Dendritic cell treated with granulocyte-macrophage colony-stimulating factor and Interleukin-4, amounts not matched to agents 40 ng/mL and 50 ng/mL, for 4 days (primary cell): ENCODE measurements at regions not wholly inside any gene's neighbourhood (a gene's known extent, or its start where the extent isn't known, plus 50 kb on each side); places are given as distances from the start of the nearest gene placed in this dataset.
A peak's percentile ranks its signal among the peaks of the same experiment; 100 is the strongest.

Experiments
- H3K27ac Mint-ChIP-seq: one replicate; pipeline ENCODE4 v1.8.0; 2022; ENCODE audit warnings: mild to moderate bottlenecking, mixed read lengths
- H3K27me3 Mint-ChIP-seq: one replicate; pipeline ENCODE4 v1.8.0; 2022; ENCODE audit warnings: mild to moderate bottlenecking, mixed read lengths
- H3K36me3 Mint-ChIP-seq: one replicate; pipeline ENCODE4 v1.8.0; 2022; ENCODE audit warnings: low read depth, mixed read lengths
- H3K4me1 Mint-ChIP-seq: one replicate; pipeline ENCODE4 v1.8.0; 2022; ENCODE audit warnings: low read depth, mixed read lengths
- H3K4me3 Mint-ChIP-seq: one replicate; pipeline ENCODE4 v1.8.0; 2022; ENCODE audit warnings: mild to moderate bottlenecking, moderate library complexity, mixed read lengths
- H3K9me3 Mint-ChIP-seq: one replicate; pipeline ENCODE4 v1.8.0; 2022; ENCODE audit warnings: mixed read lengths
- intact Hi-C: fragments of 100-400 bp; cut with micrococcal nuclease; formaldehyde crosslinking; loops from one replicate; pipeline ENCODE4 v1.15.0; 2022

DNA sequence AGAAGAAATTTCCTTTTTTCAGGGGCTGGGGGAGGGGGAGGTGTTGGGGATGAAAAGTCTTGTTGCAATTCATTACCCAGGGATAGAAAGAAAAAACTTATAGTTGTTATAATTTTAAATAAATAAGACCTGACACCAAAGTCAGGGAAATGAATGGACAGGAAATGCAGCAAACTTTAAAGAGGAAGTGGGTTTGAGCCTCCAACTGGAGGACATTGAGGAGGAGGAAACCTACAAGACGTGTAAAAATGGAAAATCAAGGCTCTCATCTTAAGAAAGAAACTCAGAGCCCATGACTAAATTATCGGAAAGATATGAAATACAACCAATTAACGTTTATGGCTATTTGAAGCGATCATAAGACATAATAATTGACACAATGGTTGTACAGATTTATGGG, 54.4 kb downstream of the NIBAN1 start:
- Mint-ChIP-seq H3K27me3 (no peaks in the 10 kb centered on the region), H3K9me3 (peaks cover 9% of the 10 kb centered on the region), H3K4me3 (no peak overlapping the region), H3K27ac (no peak overlapping the region), H3K4me1 (peaks cover 35% of the 10 kb centered on the region), H3K36me3 (peaks cover 13% of the 10 kb centered on the region)
- intact Hi-C loops, result loop anchor here (1.0 kb wide), 1 partner anchor 25 kb away; no protein-coding TSS in a partner anchor

DNA sequence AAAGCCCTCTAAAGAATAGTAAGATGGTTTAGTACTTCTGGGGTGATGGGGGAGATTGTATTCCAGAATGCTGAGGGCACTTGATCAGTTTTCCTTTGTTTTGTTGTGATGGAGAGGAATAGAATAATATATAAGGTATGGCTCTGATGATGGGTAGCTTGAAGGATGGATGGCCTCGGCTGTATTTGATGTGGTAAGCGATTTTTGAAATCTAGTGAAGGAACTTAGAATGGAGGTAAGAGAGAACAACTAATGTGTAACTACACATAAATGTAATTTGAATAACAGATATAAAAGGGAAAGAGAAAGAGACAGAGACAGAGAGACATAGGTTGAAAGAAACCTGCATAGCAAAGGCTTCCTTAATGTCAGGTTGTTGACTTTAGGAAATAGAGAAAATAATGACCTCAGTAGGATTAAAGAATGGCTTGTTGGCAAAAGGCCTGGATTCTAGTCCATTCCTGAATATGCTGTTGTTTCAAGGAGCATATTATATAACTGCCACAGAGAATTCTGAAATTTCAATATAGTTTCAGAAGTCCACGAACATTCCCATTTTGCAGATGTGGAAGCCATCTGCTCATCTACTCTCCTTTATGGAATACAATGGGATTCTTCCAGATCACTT, 58.7 kb downstream of the NIBAN1 start:
- H3K27me3 Mint-ChIP-seq, result no peaks in the 10 kb centered on the region
- peaks cover 18% of the 10 kb centered on the region for H3K36me3 Mint-ChIP-seq
- peaks cover 46% of the 10 kb centered on the region for H3K4me1 Mint-ChIP-seq
- H3K4me3 Mint-ChIP-seq, result no peak overlapping the region
- intact Hi-C loops, result no loop called here
- peaks cover 6% of the 10 kb centered on the region for H3K9me3 Mint-ChIP-seq
- H3K27ac Mint-ChIP-seq, result no peak overlapping the region

DNA sequence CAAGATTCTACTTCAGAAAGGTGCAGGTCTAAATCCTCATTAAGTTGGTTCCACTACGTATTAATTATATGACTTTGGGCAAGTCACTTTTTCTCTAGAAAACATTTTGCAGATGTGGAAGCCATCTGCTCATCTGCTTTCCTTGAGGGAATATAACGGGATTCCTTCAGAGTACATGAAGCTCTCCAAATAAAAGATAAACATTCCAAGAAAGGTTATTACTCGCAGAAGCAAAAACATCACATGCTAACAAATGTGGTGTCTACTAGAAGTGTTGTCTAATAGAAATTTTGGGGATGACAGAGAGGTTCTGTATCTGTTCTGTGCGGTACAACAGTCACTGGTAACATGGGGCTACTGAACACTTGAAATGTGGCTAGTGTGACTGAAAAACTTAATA, 60.2 kb downstream of the NIBAN1 start:
- no peak overlapping the region for H3K27ac Mint-ChIP-seq
- peaks cover 6% of the 10 kb centered on the region for H3K9me3 Mint-ChIP-seq
- H3K36me3 Mint-ChIP-seq, result peaks cover 18% of the 10 kb centered on the region
- H3K27me3 Mint-ChIP-seq, result no peaks in the 10 kb centered on the region
- intact Hi-C loops, result no loop called here
- peaks cover 41% of the 10 kb centered on the region for H3K4me1 Mint-ChIP-seq
- no peak overlapping the region for H3K4me3 Mint-ChIP-seq

DNA sequence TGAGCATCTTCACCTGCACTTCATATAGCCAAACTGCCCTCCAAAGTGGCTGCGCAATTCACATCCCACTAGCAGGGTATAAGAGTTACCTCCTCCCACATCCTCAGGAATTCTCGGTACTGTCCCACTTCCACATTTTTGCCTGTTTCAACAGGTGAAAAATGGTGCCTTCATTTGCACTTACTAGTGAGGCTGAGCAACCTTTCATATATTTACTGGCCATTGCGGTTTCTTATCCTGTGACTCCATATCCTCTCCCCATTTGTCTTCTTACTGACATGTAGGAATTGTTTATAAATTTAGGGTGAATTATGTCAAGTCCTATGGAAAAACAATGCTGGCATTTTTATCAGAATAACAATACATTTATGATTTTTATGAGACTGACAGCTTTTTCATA, 61.9 kb downstream of the NIBAN1 start:
- intact Hi-C loops, result no loop called here
- peaks cover 6% of the 10 kb centered on the region for H3K9me3 Mint-ChIP-seq
- H3K4me1 Mint-ChIP-seq, result peaks cover 27% of the 10 kb centered on the region
- no peak overlapping the region for H3K4me3 Mint-ChIP-seq
- peaks cover 18% of the 10 kb centered on the region for H3K36me3 Mint-ChIP-seq
- no peak overlapping the region for H3K27ac Mint-ChIP-seq
- H3K27me3 Mint-ChIP-seq, result no peaks in the 10 kb centered on the region

DNA sequence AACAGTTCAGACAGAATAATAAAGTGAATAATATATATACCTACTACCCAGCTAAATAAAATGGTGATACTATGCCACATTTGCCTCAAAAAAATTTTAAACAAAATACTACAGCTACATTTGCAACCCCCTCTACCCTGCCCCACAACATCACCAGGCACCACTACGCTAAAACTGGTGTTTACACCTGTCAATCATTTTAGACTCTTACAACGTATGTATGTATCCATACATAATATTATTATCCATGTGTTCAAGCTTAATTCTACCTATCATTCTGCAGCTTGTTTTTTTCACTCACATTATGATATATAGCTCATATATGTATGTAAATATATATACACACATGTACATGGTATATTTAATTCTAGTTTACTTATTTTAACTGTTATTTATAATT, 62.5 kb downstream of the NIBAN1 start:
- intact Hi-C loops, result no loop called here
- no peaks in the 10 kb centered on the region for H3K27me3 Mint-ChIP-seq

DNA sequence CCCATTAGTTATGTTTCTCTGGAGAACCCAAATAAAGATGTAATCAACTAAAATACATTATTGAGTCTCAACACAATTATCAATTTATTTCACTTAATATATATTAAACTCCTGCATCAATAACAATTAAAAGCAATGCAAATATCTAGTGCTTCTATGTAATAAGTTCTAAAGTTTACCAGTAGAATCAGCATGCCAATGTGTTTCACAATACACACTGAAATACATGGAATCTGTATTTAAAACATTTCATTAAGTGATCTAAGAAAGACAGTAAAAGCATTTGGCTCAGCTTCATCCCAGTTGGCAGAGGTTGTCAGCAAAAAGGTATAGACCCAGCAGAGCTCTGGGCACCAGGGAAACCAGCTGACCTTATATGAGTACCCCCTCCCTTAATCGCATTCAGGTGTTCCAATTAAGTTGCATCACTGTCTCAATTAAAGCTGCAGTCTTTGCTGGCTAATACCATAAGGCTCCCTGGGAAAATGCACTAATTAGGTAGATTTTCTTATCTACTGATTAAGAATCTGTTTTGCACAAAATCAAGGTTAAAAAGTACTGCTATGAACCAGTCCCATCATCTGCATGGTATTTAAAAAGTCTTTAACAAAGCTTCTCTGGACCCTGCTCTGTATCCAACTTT, 63.1 kb downstream of the NIBAN1 start:
- no peak overlapping the region for H3K27ac Mint-ChIP-seq
- H3K27me3 Mint-ChIP-seq, result no peaks in the 10 kb centered on the region
- H3K9me3 Mint-ChIP-seq, result no peaks in the 10 kb centered on the region
- no peak overlapping the region for H3K4me3 Mint-ChIP-seq
- H3K36me3 Mint-ChIP-seq, result peaks cover 13% of the 10 kb centered on the region
- H3K4me1 Mint-ChIP-seq, result peaks cover 18% of the 10 kb centered on the region
- intact Hi-C loops, result no loop called here

More for the DNA sequence above, 62.5 kb downstream of the NIBAN1 start:
- no peak overlapping the region for H3K4me3 Mint-ChIP-seq
- peaks cover 3% of the 10 kb centered on the region for H3K9me3 Mint-ChIP-seq
- peaks cover 15% of the 10 kb centered on the region for H3K36me3 Mint-ChIP-seq
- peaks cover 23% of the 10 kb centered on the region for H3K4me1 Mint-ChIP-seq
- H3K27ac Mint-ChIP-seq, result no peak overlapping the region

DNA sequence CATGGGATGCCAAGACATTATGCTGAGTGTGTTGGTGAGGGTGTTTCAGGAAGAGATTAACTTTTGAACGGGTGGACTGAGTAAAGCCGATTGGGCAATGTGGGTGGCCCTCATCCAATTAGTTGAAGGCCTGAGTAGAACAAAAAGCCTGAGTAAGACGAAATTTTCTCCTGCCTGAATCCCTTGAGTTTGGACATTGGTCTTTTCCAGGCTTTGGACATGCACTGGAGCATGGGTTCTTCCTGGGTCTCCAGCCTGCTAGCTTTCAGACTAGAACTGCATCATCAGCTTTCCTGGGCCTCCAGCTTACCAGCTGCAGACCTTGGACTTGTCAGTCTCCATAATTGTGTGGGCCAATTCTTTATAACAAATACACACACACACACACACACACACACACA, 63.6 kb downstream of the NIBAN1 start:
- peaks cover 20% of the 10 kb centered on the region for H3K4me1 Mint-ChIP-seq
- intact Hi-C loops, result no loop called here
- H3K36me3 Mint-ChIP-seq, result peaks cover 12% of the 10 kb centered on the region
- H3K9me3 Mint-ChIP-seq, result no peaks in the 10 kb centered on the region
- no peak overlapping the region for H3K27ac Mint-ChIP-seq
- no peak overlapping the region for H3K4me3 Mint-ChIP-seq
- H3K27me3 Mint-ChIP-seq, result no peaks in the 10 kb centered on the region

DNA sequence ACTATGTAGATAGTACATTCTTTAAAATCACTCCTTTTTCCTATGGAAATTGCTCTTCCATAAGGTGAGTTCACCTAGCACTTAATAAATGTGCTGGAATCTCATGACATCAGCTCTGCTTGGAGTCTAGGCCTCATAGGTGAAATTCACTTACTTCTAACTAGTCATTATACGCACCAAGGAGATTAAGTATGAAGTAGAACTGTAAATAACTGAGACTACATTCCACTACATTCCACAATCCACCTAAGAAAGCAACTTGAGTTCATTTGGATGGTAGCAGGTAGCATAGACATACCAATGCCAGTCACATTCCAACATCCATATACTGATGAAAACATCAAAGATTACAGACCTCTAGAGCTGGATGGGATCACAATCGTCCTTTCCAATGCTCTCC, 64.3 kb downstream of the NIBAN1 start:
- H3K36me3 Mint-ChIP-seq, result peaks cover 6% of the 10 kb centered on the region
- intact Hi-C loops, result no loop called here
- H3K27me3 Mint-ChIP-seq, result no peaks in the 10 kb centered on the region
- H3K27ac Mint-ChIP-seq, result no peak overlapping the region
- H3K4me1 Mint-ChIP-seq, result peaks cover 22% of the 10 kb centered on the region
- no peak overlapping the region for H3K4me3 Mint-ChIP-seq
- no peaks in the 10 kb centered on the region for H3K9me3 Mint-ChIP-seq

DNA sequence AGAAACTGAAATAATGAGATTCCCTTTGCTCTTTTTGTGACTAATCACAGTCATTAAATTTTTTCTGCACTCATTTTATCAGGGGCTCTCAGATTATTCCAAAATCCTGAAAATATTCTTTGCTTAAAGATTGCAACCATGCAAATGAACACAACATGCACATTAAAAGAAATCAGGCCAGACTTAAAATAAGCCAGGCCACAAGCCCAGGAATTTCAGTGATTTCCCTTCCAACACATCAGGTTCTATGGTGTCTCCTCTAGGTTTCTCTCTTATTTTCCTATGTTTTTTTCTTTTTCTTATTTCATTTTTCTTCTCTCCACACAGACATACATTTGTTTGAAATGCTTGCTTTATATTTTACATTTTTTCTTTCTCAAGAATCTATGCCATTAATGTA, 65.3 kb downstream of the NIBAN1 start:
- H3K27me3 Mint-ChIP-seq, result no peaks in the 10 kb centered on the region
- no peak overlapping the region for H3K4me3 Mint-ChIP-seq

DNA sequence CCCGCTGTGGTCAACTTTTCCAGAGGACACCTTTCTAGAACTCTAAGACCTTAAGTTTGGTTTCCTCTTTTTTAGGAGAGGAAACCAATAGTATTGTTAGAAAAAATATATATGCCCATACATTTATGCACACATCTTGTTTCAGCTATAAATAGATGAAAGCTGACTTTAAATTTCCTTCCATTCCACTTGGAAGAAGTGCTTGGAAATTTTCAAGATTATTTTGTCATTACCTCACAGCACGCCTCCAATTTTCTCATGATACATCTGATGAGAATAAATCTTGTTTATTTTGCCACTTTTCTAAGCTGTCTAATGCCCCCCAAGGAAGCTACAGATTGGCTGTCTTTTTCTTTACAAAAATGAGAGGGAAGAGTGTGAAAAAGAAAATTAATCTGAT, 65.8 kb downstream of the NIBAN1 start:
- Mint-ChIP-seq H3K4me3 (no peak overlapping the region), H3K27ac (no peak overlapping the region), H3K4me1 (peaks cover 36% of the 10 kb centered on the region), H3K27me3 (no peaks in the 10 kb centered on the region), H3K9me3 (no peaks in the 10 kb centered on the region), H3K36me3 (peaks cover 5% of the 10 kb centered on the region)
- intact Hi-C loops, result loop anchor here (10.0 kb wide), 1 partner anchor 66 kb away; the partner anchor contains the start of gene NIBAN1

More for the DNA sequence above, 65.3 kb downstream of the NIBAN1 start:
- no peaks in the 10 kb centered on the region for H3K9me3 Mint-ChIP-seq
- peaks cover 32% of the 10 kb centered on the region for H3K4me1 Mint-ChIP-seq
- H3K36me3 Mint-ChIP-seq, result peaks cover 5% of the 10 kb centered on the region
- intact Hi-C loops, result loop anchor here (10.0 kb wide), 1 partner anchor 66 kb away; the partner anchor contains the start of gene NIBAN1
- H3K27ac Mint-ChIP-seq, result no peak overlapping the region

DNA sequence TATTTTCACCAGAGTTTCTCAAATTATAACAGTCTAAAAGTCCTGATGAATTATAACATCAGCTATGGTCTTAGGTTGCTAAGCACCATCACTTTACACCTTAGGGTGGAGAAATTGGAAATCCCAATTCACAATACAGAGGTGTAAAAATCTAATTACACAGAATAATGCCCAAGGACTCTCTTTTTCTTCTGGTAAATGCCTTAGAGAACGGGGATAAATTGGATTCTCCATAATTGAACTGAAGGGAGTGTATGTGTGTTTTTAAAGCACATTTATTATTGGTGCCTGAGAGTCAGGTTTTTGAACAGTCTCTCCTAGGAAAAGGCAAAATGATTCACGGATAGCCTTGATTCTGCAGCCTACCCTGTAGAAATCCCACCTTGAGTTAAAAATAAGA, 66.8 kb downstream of the NIBAN1 start:
- intact Hi-C loops, result loop anchor here (10.0 kb wide), 1 partner anchor 67 kb away; the partner anchor contains the start of gene NIBAN1
- Mint-ChIP-seq H3K4me1 (peaks cover 41% of the 10 kb centered on the region), H3K27me3 (no peaks in the 10 kb centered on the region), H3K4me3 (no peak overlapping the region), H3K9me3 (no peaks in the 10 kb centered on the region), H3K27ac (no peak overlapping the region), H3K36me3 (peaks cover 5% of the 10 kb centered on the region)

DNA sequence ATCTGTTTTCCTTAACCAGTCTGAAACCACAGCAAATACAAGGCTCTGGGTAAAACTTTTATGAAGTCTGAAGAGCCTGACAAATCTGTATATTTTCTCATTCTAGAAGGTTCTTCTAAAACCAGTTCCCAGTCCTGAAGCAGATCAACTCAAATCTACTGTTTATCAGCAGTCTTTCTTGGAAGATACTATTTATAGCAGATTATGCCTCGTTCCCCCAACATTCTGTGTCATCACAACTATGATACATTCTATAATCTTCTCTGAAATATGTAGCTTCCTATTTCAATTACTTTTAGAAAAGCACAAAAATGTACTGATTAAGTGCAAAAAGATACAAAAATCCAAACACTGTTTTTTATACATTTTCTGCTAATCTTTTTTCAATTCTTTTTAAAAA, 67.5 kb downstream of the NIBAN1 start:
- Mint-ChIP-seq H3K27me3 (no peaks in the 10 kb centered on the region), H3K27ac (no peak overlapping the region), H3K9me3 (no peaks in the 10 kb centered on the region), H3K36me3 (no peaks in the 10 kb centered on the region), H3K4me1 (peaks cover 35% of the 10 kb centered on the region), H3K4me3 (no peak overlapping the region)
- intact Hi-C loops, result loop anchor here (10.0 kb wide), 1 partner anchor 68 kb away; the partner anchor contains the start of gene NIBAN1

DNA sequence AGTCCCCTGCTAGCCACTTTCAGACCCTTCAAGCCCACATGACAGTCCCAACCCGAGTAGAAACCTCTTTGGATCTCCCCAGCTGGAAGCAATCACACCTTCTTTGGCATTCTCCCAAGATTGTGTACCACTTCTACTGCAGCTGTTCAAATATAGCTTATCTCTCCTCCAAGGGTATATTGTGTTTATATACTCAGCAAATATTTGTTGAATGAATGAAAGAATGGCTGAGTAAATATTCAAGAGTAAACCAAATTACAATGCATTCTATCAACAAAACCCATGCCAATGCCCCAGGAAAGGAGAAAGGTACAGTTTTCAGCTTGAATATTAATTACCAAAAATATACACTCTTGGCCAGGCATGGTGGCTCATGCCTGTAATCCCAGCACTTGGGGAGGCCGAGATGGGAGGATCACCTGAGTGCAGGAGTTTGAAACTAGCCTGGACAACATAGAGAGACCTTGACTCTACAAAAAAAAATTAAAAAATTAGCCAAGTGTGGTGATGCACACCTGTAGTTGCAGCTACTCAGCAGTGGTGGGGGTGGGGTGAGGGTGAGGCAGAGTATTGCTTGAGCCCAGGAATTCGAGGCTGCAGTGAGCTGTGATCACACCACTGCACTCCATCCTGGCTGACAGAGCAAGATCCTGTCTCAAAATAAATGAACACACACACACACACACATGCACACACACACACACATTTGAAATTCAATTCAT, 68.5 kb downstream of the NIBAN1 start:
- H3K27ac Mint-ChIP-seq, result peak overlapping the region; percentile 80
- H3K36me3 Mint-ChIP-seq, result no peaks in the 10 kb centered on the region
- no peaks in the 10 kb centered on the region for H3K9me3 Mint-ChIP-seq
- peaks cover 34% of the 10 kb centered on the region for H3K4me1 Mint-ChIP-seq
- no peaks in the 10 kb centered on the region for H3K27me3 Mint-ChIP-seq
- intact Hi-C loops, result loop anchor here (10.0 kb wide), 1 partner anchor 69 kb away; the partner anchor contains the start of gene NIBAN1
- H3K4me3 Mint-ChIP-seq, result no peak overlapping the region

DNA sequence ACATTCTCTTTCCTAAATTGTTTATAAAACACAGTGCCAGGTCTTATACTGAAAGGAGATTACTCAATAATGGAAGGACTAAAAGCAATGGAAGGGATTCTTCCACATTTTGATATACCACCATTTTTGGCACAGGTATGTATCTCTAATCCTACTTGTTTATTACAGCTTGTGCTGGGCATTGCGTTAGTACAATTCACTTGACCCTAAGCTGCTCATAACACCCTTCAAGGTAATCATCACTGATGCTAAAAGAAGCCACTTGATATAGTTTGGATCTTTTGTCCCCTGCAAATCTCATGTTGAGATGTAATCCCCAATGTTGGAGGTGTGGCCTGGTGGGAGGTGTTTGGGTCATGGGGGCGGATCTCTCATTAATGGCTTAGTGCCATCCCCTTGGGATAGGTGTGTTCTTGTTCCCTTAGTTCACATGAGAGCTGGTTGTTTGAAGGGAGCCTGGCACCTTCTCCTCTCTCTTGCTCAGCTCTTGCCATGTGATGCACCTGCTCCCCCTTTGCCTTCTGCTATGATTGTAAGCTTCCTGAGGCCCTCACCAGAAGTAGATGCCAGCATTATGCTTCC, 71.1 kb downstream of the NIBAN1 start:
- peaks cover 21% of the 10 kb centered on the region for H3K36me3 Mint-ChIP-seq
- intact Hi-C loops, result loop anchor here (10.0 kb wide), 1 partner anchor 72 kb away; the partner anchor contains the start of gene NIBAN1
- H3K9me3 Mint-ChIP-seq, result no peaks in the 10 kb centered on the region
- H3K27ac Mint-ChIP-seq, result no peak overlapping the region
- peaks cover 34% of the 10 kb centered on the region for H3K4me1 Mint-ChIP-seq
- no peaks in the 10 kb centered on the region for H3K27me3 Mint-ChIP-seq
- H3K4me3 Mint-ChIP-seq, result no peak overlapping the region
